Skeletal muscle satellite cell (primary cell): ENCODE measurements at regions not wholly inside any gene's neighbourhood (a gene's known extent, or its start where the extent isn't known, plus 50 kb on each side); places are given as distances from the start of the nearest gene placed in this dataset.
A peak's percentile ranks its signal among the peaks of the same experiment; 100 is the strongest.

Experiments used
- H3K27me3 ChIP-seq: 2 replicates; pipeline ENCODE4 v1.7.0; 2013; ENCODE audit warnings: low read length; ENCODE audit not compliant: control insufficient read depth, insufficient read depth
- H3K36me3 ChIP-seq: 2 replicates; pipeline ENCODE4 v1.7.0; 2013; ENCODE audit warnings: mild to moderate bottlenecking, control low read depth, low read length; ENCODE audit not compliant: insufficient read depth
- H3K4me1 ChIP-seq: 2 replicates; pipeline ENCODE4 v1.7.0; 2013; ENCODE audit warnings: low read length; ENCODE audit not compliant: control insufficient read depth, insufficient read depth
- H3K4me2 ChIP-seq: 2 replicates; pipeline ENCODE4 v1.7.0; 2013; ENCODE audit warnings: mild to moderate bottlenecking, low read length
- H3K4me3 ChIP-seq: 2 replicates; pipeline ENCODE4 v1.7.0; 2013; ENCODE audit warnings: low read length
- H3K9ac ChIP-seq: 2 replicates; pipeline ENCODE4 v1.7.0; 2013; ENCODE audit warnings: mild to moderate bottlenecking, low read depth, low read length, moderate library complexity
- H3K9me3 ChIP-seq: replicated peaks from 2 replicates; pipeline ENCODE4 v1.7.0; 2013; ENCODE audit warnings: mild to moderate bottlenecking, control low read depth, low read length

- Histone ChIP-seq H3K36me3 (no peaks in the 10 kb centered on the region), H3K4me3 (no peak overlapping the region), H3K4me1 (no peaks in the 10 kb centered on the region), H3K9me3 (no peaks in the 10 kb centered on the region), H3K9ac (no peak overlapping the region), H3K27me3 (no peaks in the 10 kb centered on the region), H3K4me2 (no peak overlapping the region)
Measured at GRCh38 chr6:164075981-164076615, 661.6 kb downstream of the QKI start.

GRCh38 chr6:164072240-164072666 is 657.7 kb downstream of the QKI start:
- H3K4me3 ChIP-seq = no peak overlapping the region
- H3K4me2 ChIP-seq = no peak overlapping the region
- no peaks in the 10 kb centered on the region for H3K36me3 ChIP-seq
- H3K9ac ChIP-seq = no peak overlapping the region
- H3K27me3 ChIP-seq = no peaks in the 10 kb centered on the region
- no peaks in the 10 kb centered on the region for H3K4me1 ChIP-seq
- H3K9me3 ChIP-seq = no peaks in the 10 kb centered on the region

GRCh38 chr6:164069350-164069990 is 655.0 kb downstream of the QKI start:
- peak overlapping the region; percentile 19 for H3K4me2 ChIP-seq
- H3K4me1 ChIP-seq = no peaks in the 10 kb centered on the region
- no peaks in the 10 kb centered on the region for H3K36me3 ChIP-seq
- no peak overlapping the region for H3K4me3 ChIP-seq
- H3K9ac ChIP-seq = no peak overlapping the region
- H3K9me3 ChIP-seq = no peaks in the 10 kb centered on the region
- no peaks in the 10 kb centered on the region for H3K27me3 ChIP-seq

- Histone ChIP-seq H3K27me3 (no peaks in the 10 kb centered on the region), H3K9me3 (no peaks in the 10 kb centered on the region), H3K36me3 (no peaks in the 10 kb centered on the region), H3K4me2 (no peak overlapping the region), H3K9ac (no peak overlapping the region), H3K4me3 (no peak overlapping the region), H3K4me1 (no peaks in the 10 kb centered on the region)
Measured at GRCh38 chr6:164068527-164068926, 654.0 kb downstream of the QKI start.

- no peaks in the 10 kb centered on the region for H3K9me3 ChIP-seq
Measured at GRCh38 chr6:164066766-164067165, 652.2 kb downstream of the QKI start.

GRCh38 chr6:164066335-164066734 is 651.8 kb downstream of the QKI start:
- Histone ChIP-seq H3K9me3 (no peaks in the 10 kb centered on the region), H3K27me3 (no peaks in the 10 kb centered on the region), H3K9ac (no peak overlapping the region), H3K4me1 (no peaks in the 10 kb centered on the region), H3K4me3 (no peak overlapping the region), H3K36me3 (no peaks in the 10 kb centered on the region), H3K4me2 (no peak overlapping the region)

More at GRCh38 chr6:164066766-164067165, 652.2 kb downstream of the QKI start:
- H3K4me2 ChIP-seq = no peak overlapping the region
- H3K4me1 ChIP-seq = no peaks in the 10 kb centered on the region
- H3K9ac ChIP-seq = no peak overlapping the region
- no peak overlapping the region for H3K4me3 ChIP-seq
- H3K36me3 ChIP-seq = no peaks in the 10 kb centered on the region
- no peaks in the 10 kb centered on the region for H3K27me3 ChIP-seq

GRCh38 chr6:164063346-164063745 is 648.8 kb downstream of the QKI start:
- no peak overlapping the region for H3K4me2 ChIP-seq
- H3K27me3 ChIP-seq = no peaks in the 10 kb centered on the region
- H3K9me3 ChIP-seq = no peaks in the 10 kb centered on the region
- H3K9ac ChIP-seq = no peak overlapping the region
- no peak overlapping the region for H3K4me3 ChIP-seq
- H3K4me1 ChIP-seq = no peaks in the 10 kb centered on the region
- H3K36me3 ChIP-seq = no peaks in the 10 kb centered on the region

- Histone ChIP-seq H3K4me1 (no peaks in the 10 kb centered on the region), H3K9me3 (no peaks in the 10 kb centered on the region), H3K9ac (no peak overlapping the region), H3K4me3 (no peak overlapping the region), H3K36me3 (no peaks in the 10 kb centered on the region), H3K27me3 (no peaks in the 10 kb centered on the region), H3K4me2 (no peak overlapping the region)
Measured at GRCh38 chr6:164062872-164063271, 648.4 kb downstream of the QKI start.

- Histone ChIP-seq H3K4me3 (no peak overlapping the region), H3K27me3 (no peaks in the 10 kb centered on the region), H3K9ac (no peak overlapping the region), H3K4me2 (no peak overlapping the region), H3K9me3 (no peaks in the 10 kb centered on the region), H3K4me1 (no peaks in the 10 kb centered on the region), H3K36me3 (no peaks in the 10 kb centered on the region)
Measured at GRCh38 chr6:164057876-164058275, 643.4 kb downstream of the QKI start.

- Histone ChIP-seq H3K27me3 (no peaks in the 10 kb centered on the region), H3K9me3 (no peaks in the 10 kb centered on the region), H3K4me1 (no peaks in the 10 kb centered on the region), H3K4me3 (no peak overlapping the region), H3K9ac (no peak overlapping the region), H3K4me2 (no peak overlapping the region), H3K36me3 (no peaks in the 10 kb centered on the region)
Measured at GRCh38 chr6:164051427-164051826, 636.9 kb downstream of the QKI start.

- no peaks in the 10 kb centered on the region for H3K9me3 ChIP-seq
- H3K4me2 ChIP-seq = no peak overlapping the region
- no peak overlapping the region for H3K9ac ChIP-seq
- no peaks in the 10 kb centered on the region for H3K36me3 ChIP-seq
- no peaks in the 10 kb centered on the region for H3K27me3 ChIP-seq
- H3K4me1 ChIP-seq = no peaks in the 10 kb centered on the region
- no peak overlapping the region for H3K4me3 ChIP-seq
Measured at GRCh38 chr6:164049517-164049988, 635.0 kb downstream of the QKI start.
